Tibial nerve (tissue), 4 donors: ENCODE measurements at regions not wholly inside any gene's neighbourhood (a gene's known extent, or its start where the extent isn't known, plus 50 kb on each side); places are given as distances from the start of the nearest gene placed in this dataset.

Experiments
- CTCF ChIP-seq, 5 experiments: fragments of 200-600 bp in 3 of 5; fragments of 450-650 bp in 2 of 5; sonication (generic) in 3 of 5; IDR thresholded peaks; one replicate each; pipeline ENCODE4 v1.5.1; 2016 to 2019; ENCODE audit warnings: antibody characterized with exemption in 5 of 5, mild to moderate bottlenecking in 3 of 5, moderate library complexity in 2 of 5
- EP300 ChIP-seq, 2 donors: sonication (generic); formaldehyde crosslinking; IDR thresholded peaks; one replicate each; pipeline ENCODE4 v1.6.1; 2017; ENCODE audit warnings: antibody characterized with exemption in 2 of 2, mild to moderate bottlenecking in 1 of 2

GRCh38 chr5:174790906-174791305 lies 66.5 kb downstream of the MSX2 start:
- no peak for TF ChIP-seq CTCF (IDR thresholded peaks at IDR 0.05)
- TF ChIP-seq EP300 (IDR thresholded peaks at IDR 0.05), result no peak
